HEK293 (cell line): ENCODE measurements at regions not wholly inside any gene's neighbourhood (a gene's known extent, or its start where the extent isn't known, plus 50 kb on each side); places are given as distances from the start of the nearest gene placed in this dataset.

Source experiments
- CTCF ChIP-seq: fragments of 450-650 bp; formaldehyde crosslinking; IDR thresholded peaks from 2 replicates; pipeline ENCODE4 v1.5.1; 2016; ENCODE audit warnings: missing biosample characterization, missing genetic modification characterization
- ZNF138 ChIP-seq: fragments of 450-650 bp; formaldehyde crosslinking; IDR thresholded peaks from 2 replicates; pipeline ENCODE4 v1.5.1; 2016; ENCODE audit warnings: missing biosample characterization, missing genetic modification characterization, borderline replicate concordance

- TF ChIP-seq ZNF138 (tag by site-specific recombination), result no peak
- no peak for TF ChIP-seq CTCF
These were observed 457.2 kb upstream of the ACTBL2 start for GRCh38 chr5:57939771-57940170.
